ENCODE measurements at regions not wholly inside any gene's neighbourhood (a gene's known extent, or its start where the extent isn't known, plus 50 kb on each side); places are given as distances from the start of the nearest gene placed in this dataset.

DNA sequence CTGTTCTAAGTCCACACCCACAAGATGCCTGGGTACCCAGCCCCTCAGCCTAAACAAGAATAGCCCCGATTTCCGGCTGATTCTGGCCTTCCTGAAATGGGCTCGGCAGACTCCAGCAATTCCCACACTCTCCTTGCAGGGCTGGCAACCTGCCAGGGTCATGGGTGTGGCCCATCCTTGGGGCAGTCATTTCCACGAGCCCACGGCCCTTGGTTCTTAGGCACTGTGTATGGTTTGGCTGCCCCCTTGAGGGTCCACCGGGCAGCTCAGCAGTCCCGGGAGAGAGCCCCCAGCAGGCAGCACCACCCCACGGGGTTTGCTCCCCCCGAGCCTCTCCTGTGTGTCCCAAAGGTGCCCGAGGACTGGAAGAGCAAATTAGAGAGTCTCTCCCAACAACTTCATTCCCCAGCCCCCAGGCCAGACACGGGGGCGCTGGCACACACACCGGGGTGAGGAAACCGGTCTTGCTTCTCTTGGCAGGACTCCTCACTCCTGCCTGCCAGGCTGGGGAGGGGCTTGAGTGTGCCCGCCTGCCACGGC is 142.2 kb downstream of the EMX2 start:
- TF ChIP-seq, protein P1, sequence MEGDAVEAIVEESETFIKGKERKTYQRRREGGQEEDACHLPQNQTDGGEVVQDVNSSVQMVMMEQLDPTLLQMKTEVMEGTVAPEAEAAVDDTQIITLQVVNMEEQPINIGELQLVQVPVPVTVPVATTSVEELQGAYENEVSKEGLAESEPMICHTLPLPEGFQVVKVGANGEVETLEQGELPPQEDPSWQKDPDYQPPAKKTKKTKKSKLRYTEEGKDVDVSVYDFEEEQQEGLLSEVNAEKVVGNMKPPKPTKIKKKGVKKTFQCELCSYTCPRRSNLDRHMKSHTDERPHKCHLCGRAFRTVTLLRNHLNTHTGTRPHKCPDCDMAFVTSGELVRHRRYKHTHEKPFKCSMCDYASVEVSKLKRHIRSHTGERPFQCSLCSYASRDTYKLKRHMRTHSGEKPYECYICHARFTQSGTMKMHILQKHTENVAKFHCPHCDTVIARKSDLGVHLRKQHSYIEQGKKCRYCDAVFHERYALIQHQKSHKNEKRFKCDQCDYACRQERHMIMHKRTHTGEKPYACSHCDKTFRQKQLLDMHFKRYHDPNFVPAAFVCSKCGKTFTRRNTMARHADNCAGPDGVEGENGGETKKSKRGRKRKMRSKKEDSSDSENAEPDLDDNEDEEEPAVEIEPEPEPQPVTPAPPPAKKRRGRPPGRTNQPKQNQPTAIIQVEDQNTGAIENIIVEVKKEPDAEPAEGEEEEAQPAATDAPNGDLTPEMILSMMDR (IDR thresholded peaks at IDR 0.05) = no peak
- no peak for TF ChIP-seq POLR2A (IDR thresholded peaks at IDR 0.05)

Data from lower leg skin (tissue), 3 donors.